SK-N-SH (cell line): ENCODE measurements at regions not wholly inside any gene's neighbourhood (a gene's known extent, or its start where the extent isn't known, plus 50 kb on each side); places are given as distances from the start of the nearest gene placed in this dataset.

Experiments used
- CTCF ChIA-PET: fragments of 300-600, 350-600 bp; formaldehyde crosslinking; extraction: SDS; loops from one replicate; lab custom pipeline; 2021; lab: Yijun Ruan, JAX
- POLR2A ChIA-PET: fragments of 350-600 bp; sonication (Branson Sonifier 250); formaldehyde crosslinking; extraction: SDS; loops from one replicate; lab custom pipeline; 2020; ENCODE audit warnings: antibody characterized with exemption, inconsistent platforms; lab: Yijun Ruan, JAX
- DNase-seq: peaks from one replicate; pipeline ENCODE4 v3.0.0; 2012
- H2AFZ ChIP-seq: fragments of 200-600 bp; sonication (generic); 2 replicates; pipeline ENCODE4 v1.8.1; 2016; ENCODE audit warnings: antibody characterized with exemption, mild to moderate bottlenecking, low read depth
- H3F3A ChIP-seq: fragments of 200-600 bp; sonication (generic); replicated peaks from 2 replicates; pipeline ENCODE3; 2016; ENCODE audit warnings: antibody characterized with exemption, mild to moderate bottlenecking; ENCODE audit not compliant: insufficient read depth
- H3K27ac ChIP-seq, 2 experiments: fragments of 200-500 bp in 1 of 2; fragments of 200-600 bp in 1 of 2; sonication (Bioruptor generic) in 1 of 2; sonication (generic), shearing (Covaris generic) in 1 of 2; 2 replicates each; pipeline versions ENCODE4 v1.5.1 to v1.6.1; 2014 to 2016; ENCODE audit warnings: low read depth in 2 of 2, inconsistent platforms in 1 of 2, low read length in 1 of 2, mild to moderate bottlenecking in 1 of 2, mixed read lengths in 1 of 2
- H3K27me3 ChIP-seq: fragments of 200-600 bp; sonication (generic), shearing (Covaris generic); 2 replicates; pipeline ENCODE4 v1.6.1; 2016; ENCODE audit warnings: mixed run types; ENCODE audit not compliant: insufficient read depth
- H3K36me3 ChIP-seq, 2 experiments: fragments of 200-500 bp in 1 of 2; fragments of 200-600 bp in 1 of 2; sonication (Bioruptor generic) in 1 of 2; sonication (generic) in 1 of 2; replicated peaks in 1 of 2; 2 replicates each; pipeline versions ENCODE3 to v1.5.1; 2014 to 2016; ENCODE audit warnings: low read length in 1 of 2, mild to moderate bottlenecking in 1 of 2; ENCODE audit not compliant: insufficient read depth in 2 of 2, control insufficient read depth in 1 of 2
- H3K4me1 ChIP-seq, 2 experiments: fragments of 200-500 bp in 1 of 2; fragments of 200-600 bp in 1 of 2; sonication (Bioruptor generic) in 1 of 2; sonication (generic), shearing (Covaris generic) in 1 of 2; 2 replicates each; pipeline versions ENCODE4 v1.5.1 to v1.6.1; 2014 to 2016; ENCODE audit warnings: low read depth in 1 of 2, low read length in 1 of 2, mixed run types in 1 of 2; ENCODE audit not compliant: insufficient read depth in 2 of 2, control insufficient read depth in 1 of 2
- H3K4me2 ChIP-seq: fragments of 200-600 bp; sonication (generic), shearing (Covaris generic); 2 replicates; pipeline ENCODE4 v1.6.1; 2017; ENCODE audit warnings: mixed run types
- H3K4me3 ChIP-seq, 2 experiments: fragments of 200-500 bp in 1 of 2; fragments of 200-600 bp in 1 of 2; sonication (Bioruptor generic) in 1 of 2; sonication (generic), shearing (Covaris generic) in 1 of 2; 2 replicates each; pipeline versions ENCODE4 v1.5.1 to v1.8.1; 2014 to 2016; ENCODE audit warnings: low read depth in 2 of 2, inconsistent platforms in 1 of 2, low read length in 1 of 2, mild to moderate bottlenecking in 1 of 2, mixed read lengths in 1 of 2, moderate library complexity in 1 of 2
- H3K79me2 ChIP-seq: fragments of 200-600 bp; sonication (generic); 2 replicates; pipeline ENCODE4 v1.8.1; 2017; ENCODE audit warnings: mild to moderate bottlenecking; ENCODE audit not compliant: insufficient read depth
- H3K9ac ChIP-seq: fragments of 200-600 bp; sonication (generic); 2 replicates; pipeline ENCODE4 v1.6.1; 2017; ENCODE audit warnings: mixed run types
- H3K9me2 ChIP-seq: fragments of 200-600 bp; sonication (generic); 2 replicates; pipeline ENCODE4 v1.6.1; 2017; ENCODE audit warnings: mixed run types
- H3K9me3 ChIP-seq: fragments of 200-600 bp; sonication (generic); 2 replicates; pipeline ENCODE4 v1.6.1; 2017; ENCODE audit warnings: mixed run types, mild to moderate bottlenecking, moderate library complexity
- H4K20me1 ChIP-seq: fragments of 200-600 bp; sonication (generic); 2 replicates; pipeline ENCODE4 v1.6.1; 2017; ENCODE audit warnings: mild to moderate bottlenecking, mixed run types; ENCODE audit not compliant: insufficient read depth
- CTCF ChIP-seq: fragments of 200-600 bp; sonication (generic); IDR thresholded peaks from 2 replicates; pipeline ENCODE4 v1.6.1; 2017; ENCODE audit warnings: antibody characterized with exemption, mild to moderate bottlenecking, moderate library complexity
- ELF1 ChIP-seq: IDR thresholded peaks from 2 replicates; pipeline ENCODE4 v1.4.0; 2012
- FOXJ3 ChIP-seq: sonication (generic); formaldehyde crosslinking; IDR thresholded peaks from 2 replicates; pipeline ENCODE4 v1.5.1; 2020; ENCODE audit warnings: mild to moderate bottlenecking, missing genetic modification reagents
- GATA2 ChIP-seq: sonication (generic); formaldehyde crosslinking; IDR thresholded peaks from 2 replicates; pipeline ENCODE4 v1.5.0; 2020; ENCODE audit warnings: mild to moderate bottlenecking, missing genetic modification reagents
- JUND ChIP-seq: IDR thresholded peaks from 2 replicates; pipeline ENCODE4 v1.4.0; 2012
- MXI1 ChIP-seq: IDR thresholded peaks from 2 replicates; pipeline ENCODE4 v1.6.1; 2012; ENCODE audit warnings: mild to moderate bottlenecking, low read depth, low read length, improper control_type of control experiment
- NFIC ChIP-seq: IDR thresholded peaks from 2 replicates; pipeline ENCODE4 v1.4.0; 2012; ENCODE audit warnings: borderline replicate concordance
- NRF1 ChIP-seq: IDR thresholded peaks from 2 replicates; pipeline ENCODE4 v1.6.1; 2012; ENCODE audit warnings: low read depth, mild to moderate bottlenecking, low read length
- POLR2AphosphoS5 ChIP-seq: IDR thresholded peaks from 2 replicates; pipeline ENCODE4 v1.6.1; 2012; ENCODE audit warnings: low read depth, low read length
- RAD21 ChIP-seq: IDR thresholded peaks from 2 replicates; pipeline ENCODE4 v1.6.1; 2012; ENCODE audit warnings: mild to moderate bottlenecking, low read length
- REST ChIP-seq: IDR thresholded peaks from 2 replicates; pipeline ENCODE4 v1.6.1; 2012; ENCODE audit warnings: mild to moderate bottlenecking, low read depth, low read length, moderate library complexity
- RFX5 ChIP-seq: IDR thresholded peaks from 2 replicates; pipeline ENCODE4 v1.6.1; 2012; ENCODE audit warnings: mild to moderate bottlenecking, improper control_type of control experiment, low read length
- TAF1 ChIP-seq: IDR thresholded peaks from 2 replicates; pipeline ENCODE4 v1.6.1; 2012; ENCODE audit warnings: low read depth, mild to moderate bottlenecking, low read length, moderate library complexity, borderline replicate concordance
- TCF12 ChIP-seq: IDR thresholded peaks from 2 replicates; pipeline ENCODE4 v1.4.0; 2012
- TEAD4 ChIP-seq: IDR thresholded peaks from 2 replicates; pipeline ENCODE4 v1.4.0; 2012; ENCODE audit warnings: mild to moderate bottlenecking, borderline replicate concordance; ENCODE audit not compliant: insufficient read depth
- YY1 ChIP-seq: IDR thresholded peaks from 2 replicates; pipeline ENCODE4 v1.4.0; 2012; ENCODE audit warnings: low read depth, mild to moderate bottlenecking
- ZBTB33 ChIP-seq: IDR thresholded peaks from 2 replicates; pipeline ENCODE4 v1.4.0; 2012; ENCODE audit warnings: low read depth, borderline replicate concordance
- WGBS: methylation state at CpG from one replicate; pipeline ENCODE4 v1.1.6; 2017; ENCODE audit warnings: low lambda C conversion rate; 5-methylcytosine and 5-hydroxymethylcytosine counted together
- TF ChIP-seq, protein P1 (sequence below): fragments of 150-350 bp; IDR thresholded peaks from 2 replicates; pipeline ENCODE4 v1.6.1; 2016; ENCODE audit warnings: mild to moderate bottlenecking, low read depth, low read length

DNA sequence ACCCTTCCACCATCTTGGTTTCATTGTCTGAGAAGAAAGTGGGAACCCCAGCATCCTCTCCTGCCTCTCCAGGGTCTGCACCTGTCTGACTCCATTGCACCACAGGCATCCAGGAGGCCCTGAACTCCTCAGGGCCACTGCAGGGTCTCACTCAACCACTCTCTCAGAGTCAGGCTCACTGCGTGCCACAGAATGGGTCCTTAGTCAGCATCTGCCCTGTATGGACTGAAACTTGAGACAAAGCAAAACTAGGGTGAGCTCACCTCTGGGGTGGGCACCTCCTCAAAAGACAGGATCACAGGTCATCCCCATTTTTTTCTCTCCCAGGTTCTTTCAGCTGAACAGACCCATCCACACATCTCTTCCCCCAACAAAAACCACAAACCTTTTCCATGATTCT lies 59.2 kb upstream of the CPEB4 start:
- no peaks in the 10 kb centered on the region for H3K9me2 ChIP-seq
- H3K9me3 ChIP-seq: no peaks in the 10 kb centered on the region
- no peaks in the 10 kb centered on the region for H3F3A ChIP-seq
- H4K20me1 ChIP-seq: no peaks in the 10 kb centered on the region
- WGBS: 75% methylated on average over 1 of the region's 1 CpG
- H3K4me3 ChIP-seq: no peak overlapping the region
- no peak overlapping the region for H3K9ac ChIP-seq
- H2AFZ ChIP-seq: no peak overlapping the region
- H3K27me3 ChIP-seq: no peaks in the 10 kb centered on the region
- H3K4me1 ChIP-seq: peaks cover 0 to 8% of the 10 kb centered on the region in 2 experiments; a peak in 1 of 4 replicates
- H3K36me3 ChIP-seq: no peaks in the 10 kb centered on the region
- no peaks in the 10 kb centered on the region for H3K79me2 ChIP-seq
- H3K27ac ChIP-seq: no peak overlapping the region
- TF ChIP-seq CTCF (no peak), ZBTB33 (no peak), FOXJ3 (CRISPR knock-in tag) (no peak), NFIC (no peak), POLR2AphosphoS5 (no peak), TCF12 (no peak), MXI1 (no peak), TAF1 (no peak), ELF1 (no peak)
- TF ChIP-seq, protein P1, sequence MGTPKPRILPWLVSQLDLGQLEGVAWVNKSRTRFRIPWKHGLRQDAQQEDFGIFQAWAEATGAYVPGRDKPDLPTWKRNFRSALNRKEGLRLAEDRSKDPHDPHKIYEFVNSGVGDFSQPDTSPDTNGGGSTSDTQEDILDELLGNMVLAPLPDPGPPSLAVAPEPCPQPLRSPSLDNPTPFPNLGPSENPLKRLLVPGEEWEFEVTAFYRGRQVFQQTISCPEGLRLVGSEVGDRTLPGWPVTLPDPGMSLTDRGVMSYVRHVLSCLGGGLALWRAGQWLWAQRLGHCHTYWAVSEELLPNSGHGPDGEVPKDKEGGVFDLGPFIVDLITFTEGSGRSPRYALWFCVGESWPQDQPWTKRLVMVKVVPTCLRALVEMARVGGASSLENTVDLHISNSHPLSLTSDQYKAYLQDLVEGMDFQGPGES: no peak
- DNase-seq: no peak
- ChIA-PET CTCF (no interaction called here), POLR2A (no interaction called here)
- H3K4me2 ChIP-seq: no peak overlapping the region

DNA sequence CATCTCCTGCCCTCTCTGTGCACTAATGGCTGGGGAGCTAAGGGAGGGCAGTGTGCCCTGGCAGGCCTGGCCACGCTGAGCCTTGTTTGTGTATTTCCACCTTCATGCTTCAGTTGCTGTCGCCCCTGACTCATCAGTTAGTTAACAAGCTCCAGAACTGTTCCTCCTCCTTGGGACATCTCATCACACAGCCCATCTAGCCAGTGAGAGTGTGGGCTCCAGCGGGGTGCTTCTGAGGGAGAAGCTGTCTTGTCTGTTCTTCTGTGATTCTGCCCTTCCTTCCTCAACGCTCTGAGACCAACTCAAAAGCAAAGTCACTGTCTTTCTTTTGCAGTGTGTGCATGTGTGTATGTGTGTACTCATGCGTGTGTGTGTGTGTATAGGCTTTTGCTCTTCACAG lies 58.3 kb upstream of the CPEB4 start:
- no peaks in the 10 kb centered on the region for H3K79me2 ChIP-seq
- H3K4me1 ChIP-seq: peaks cover 0 to 8% of the 10 kb centered on the region in 2 experiments; a peak in 1 of 4 replicates
- no peaks in the 10 kb centered on the region for H3F3A ChIP-seq
- no peaks in the 10 kb centered on the region for H3K9me2 ChIP-seq
- no peaks in the 10 kb centered on the region for H4K20me1 ChIP-seq
- no peaks in the 10 kb centered on the region for H3K9me3 ChIP-seq
- no peak overlapping the region for H3K4me3 ChIP-seq
- H3K36me3 ChIP-seq: no peaks in the 10 kb centered on the region
- H2AFZ ChIP-seq: 0 out of 2 replicates have a peak overlapping the region, but pooled peaks have one; percentile 8
- CTCF ChIA-PET: interaction anchor here (1.3 kb wide), 1 partner anchor 9 kb away, joined by 6 read pairs; no protein-coding TSS in a partner anchor
- H3K9ac ChIP-seq: no peak overlapping the region
- no peak overlapping the region for H3K27ac ChIP-seq
- POLR2A ChIA-PET: no interaction called here
- 38% methylated on average over 5 of the region's 5 CpGs for WGBS
- no peak for DNase-seq
- H3K27me3 ChIP-seq: no peaks in the 10 kb centered on the region
- H3K4me2 ChIP-seq: no peak overlapping the region
- TF ChIP-seq REST (no peak), GATA2 (CRISPR knock-in tag) (no peak), MXI1 (no peak), RFX5 (no peak), FOXJ3 (CRISPR knock-in tag) (no peak), TAF1 (no peak), RAD21 (no peak), ZBTB33 (no peak), JUND (no peak), YY1 (no peak), TEAD4 (no peak), NRF1 (no peak)
